Activated gamma-delta T cell (primary cell): ENCODE measurements at regions not wholly inside any gene's neighbourhood (a gene's known extent, or its start where the extent isn't known, plus 50 kb on each side); places are given as distances from the start of the nearest gene placed in this dataset.

Experiments used
- DNase-seq: peaks from one replicate; lab custom pipeline; 2025; lab: John Stamatoyannopoulos, UW

DNA sequence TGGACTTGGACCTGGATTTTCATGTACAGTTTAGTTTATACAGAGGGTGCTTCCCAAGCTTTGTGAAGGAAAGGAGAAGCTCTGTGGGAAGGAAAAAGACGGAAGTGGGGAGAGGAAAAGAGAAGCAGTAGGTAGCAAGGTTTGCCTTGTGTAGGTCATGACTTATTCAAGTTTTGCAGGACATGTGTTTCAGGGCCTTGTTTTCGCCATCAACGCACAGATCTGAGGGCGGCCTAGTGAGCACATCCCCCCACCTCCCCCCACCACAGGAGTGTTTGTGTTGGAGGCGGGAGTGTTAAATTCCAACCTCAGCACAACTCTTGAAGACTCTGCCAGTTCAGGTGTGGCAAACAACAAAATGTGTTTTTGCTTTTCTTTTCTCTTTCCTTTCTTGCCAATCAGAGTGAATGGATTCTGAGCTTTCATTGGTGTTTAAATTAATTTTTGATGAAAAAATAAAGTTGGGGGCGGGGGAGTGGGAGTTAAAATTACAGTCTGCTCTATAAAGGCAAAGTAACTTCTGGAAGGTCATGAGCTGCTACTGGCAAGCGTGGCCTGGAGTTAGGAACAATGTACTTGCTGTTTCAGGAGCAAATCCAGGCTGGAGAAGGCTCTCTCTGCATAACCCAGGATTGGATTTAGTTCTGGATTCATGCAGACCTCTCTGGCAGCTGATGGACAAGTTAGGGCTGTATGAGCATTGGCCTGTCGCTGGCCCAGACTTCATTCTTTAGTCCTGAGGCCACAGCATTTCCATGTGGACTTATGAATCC lies 338.5 kb downstream of the CD83 start:
- no peak for DNase-seq

DNA sequence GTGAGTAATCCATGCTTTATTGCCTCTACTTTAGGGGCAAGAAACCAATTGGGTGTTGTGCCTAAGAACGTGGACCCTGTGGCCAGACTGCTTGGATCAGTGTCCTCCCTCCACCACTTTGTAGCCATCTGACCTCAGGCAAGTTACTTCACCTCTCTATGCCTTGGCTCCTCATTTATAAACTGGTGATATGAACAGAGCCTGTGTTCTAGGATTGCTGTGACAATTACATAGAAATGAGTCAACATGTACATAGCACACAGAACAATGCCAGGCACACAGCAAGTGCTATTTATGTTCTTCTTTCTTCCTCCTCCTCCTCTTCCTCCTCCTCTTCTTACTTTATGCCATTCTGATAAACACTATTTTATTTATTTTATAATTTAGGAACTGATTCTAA lies 339.4 kb downstream of the CD83 start:
- no peak for DNase-seq

DNA sequence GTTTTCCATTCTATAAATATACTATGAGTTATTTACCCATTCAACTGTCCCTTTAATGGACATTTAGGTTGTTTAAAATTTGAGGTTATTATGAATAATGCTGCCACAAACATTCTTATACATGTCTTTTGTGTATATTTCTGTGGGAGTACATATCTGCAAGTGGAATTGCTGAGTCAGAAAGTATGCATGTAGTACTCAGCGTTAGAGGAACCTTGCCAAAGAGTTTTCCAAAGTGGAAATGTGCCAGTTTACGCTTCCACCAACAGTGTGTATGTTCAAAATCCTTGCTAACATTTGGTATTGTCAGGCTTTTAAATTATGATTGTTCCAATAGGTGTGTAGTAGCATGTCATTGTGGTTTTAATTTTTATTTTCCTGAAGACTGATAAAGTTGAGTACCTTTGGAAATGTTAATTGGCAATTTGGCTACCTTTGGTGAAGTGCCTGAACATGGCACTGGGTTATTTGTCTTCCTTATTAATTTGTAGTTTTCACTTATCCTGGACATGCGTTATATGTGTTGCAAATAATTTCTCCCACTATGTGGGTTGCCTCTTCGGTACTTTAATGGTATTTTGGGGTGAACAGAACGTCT lies 341.2 kb downstream of the CD83 start:
- DNase-seq, result no peak

DNA sequence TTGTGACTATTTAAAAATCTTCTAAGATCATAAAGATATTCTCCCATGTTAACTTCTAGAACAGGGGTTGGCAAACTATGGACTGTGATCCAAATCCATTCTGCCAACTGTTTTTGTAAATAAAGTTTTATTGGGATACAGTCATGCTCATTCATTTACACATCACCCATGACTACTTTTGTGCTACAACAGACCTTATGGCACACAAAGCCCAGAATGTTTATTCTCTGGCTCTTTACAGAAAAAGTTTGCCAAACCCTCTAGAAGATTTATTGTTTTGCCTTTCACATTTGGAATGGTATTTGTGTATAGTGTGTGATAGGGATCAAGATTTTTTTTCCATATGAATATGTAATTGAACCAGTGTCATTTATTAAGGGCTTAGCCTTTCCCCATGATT lies 341.7 kb downstream of the CD83 start:
- DNase-seq, result no peak

DNA sequence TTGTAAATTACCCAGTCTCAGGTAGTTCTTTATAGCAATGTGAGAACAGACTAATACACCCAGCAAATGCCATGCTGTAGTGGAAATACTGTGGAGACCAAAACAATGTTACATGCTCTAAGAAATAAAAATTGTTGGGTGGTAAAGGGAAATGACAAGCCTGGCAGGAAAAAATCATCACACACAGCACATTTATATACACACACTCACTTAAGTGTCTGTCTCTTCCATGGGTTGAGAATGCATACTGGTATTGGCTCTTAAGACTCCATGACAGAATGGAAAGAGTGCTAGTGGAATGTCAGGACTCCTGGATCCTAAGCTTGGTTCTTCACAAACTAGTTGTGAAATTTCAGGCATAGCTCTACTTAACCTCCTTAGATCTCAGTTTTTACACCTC lies 343.0 kb downstream of the CD83 start:
- DNase-seq, result no peak

DNA sequence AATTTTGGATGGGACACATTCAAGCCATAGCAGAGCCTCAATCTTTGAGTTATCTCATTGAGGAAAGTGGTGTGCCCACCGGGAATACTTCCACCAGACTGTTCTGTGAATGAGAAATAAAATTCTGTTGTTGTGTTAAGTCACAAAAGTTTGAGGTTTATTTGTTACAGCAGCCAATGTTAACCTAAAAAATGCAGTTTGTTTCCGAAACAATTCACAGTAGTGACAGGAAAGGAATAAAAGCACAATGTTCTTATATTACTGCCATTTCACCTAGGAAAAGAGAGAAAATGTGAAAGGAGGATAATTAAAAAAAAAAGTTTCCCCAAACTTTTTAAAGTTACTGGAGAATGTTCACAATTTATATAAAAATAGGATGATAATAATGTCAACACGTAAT lies 344.6 kb downstream of the CD83 start:
- DNase-seq, result no peak

DNA sequence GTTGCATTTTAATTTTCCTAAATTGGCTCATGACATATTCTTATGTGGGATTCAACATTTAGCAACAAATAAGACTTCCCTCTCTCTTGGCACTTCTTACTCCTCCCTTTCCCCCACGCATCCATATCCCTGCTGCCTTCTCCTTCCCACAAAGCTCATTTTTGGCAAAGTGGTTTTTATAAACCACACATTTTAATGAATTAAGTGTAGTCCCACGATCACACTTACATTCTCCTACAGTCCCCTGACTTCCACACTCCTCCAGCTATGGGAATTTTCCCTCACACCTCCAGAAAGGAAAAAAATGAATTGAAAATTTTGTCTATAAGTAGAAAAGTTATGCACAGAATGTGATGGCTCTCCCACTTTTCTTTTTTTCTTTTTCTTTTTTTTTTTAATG lies 345.0 kb downstream of the CD83 start:
- no peak for DNase-seq

DNA sequence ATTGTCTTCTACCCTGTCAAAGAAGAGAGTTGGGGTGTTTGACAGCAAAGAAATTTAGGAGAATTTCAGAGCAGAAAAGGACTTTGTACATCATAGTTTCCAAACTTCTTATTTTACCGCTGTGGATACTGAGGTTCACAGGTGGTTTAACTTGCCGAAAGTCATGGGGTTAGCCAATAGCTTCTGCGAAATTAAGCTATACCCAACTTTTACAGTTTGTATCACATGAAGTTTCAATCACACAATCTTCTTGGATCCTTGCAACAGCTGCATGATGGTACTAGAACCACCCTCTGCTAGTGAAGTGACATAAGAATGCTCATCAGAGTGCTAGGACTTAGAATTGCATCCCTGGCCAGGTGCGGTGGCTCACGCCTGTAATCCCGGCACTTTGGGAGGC lies 345.5 kb downstream of the CD83 start:
- no peak for DNase-seq

DNA sequence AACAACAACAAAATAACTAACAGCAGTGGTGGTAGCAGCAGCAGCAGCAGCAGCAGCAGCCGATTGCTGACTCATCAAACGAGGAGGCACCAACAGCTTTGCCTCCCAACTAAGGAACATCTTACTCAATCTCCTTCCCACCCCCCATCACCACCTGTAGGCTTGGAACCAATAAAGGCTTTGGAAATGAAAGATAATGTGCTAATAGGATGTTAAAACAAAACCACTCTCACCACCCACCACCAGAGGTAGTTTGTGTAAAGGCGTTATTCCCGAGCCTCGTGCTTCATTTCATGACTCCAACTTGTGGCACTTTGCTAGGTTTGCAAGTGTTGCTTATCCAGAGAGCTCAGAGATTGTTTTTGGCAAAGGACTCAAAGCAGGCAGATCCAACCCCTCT lies 346.5 kb downstream of the CD83 start:
- no peak for DNase-seq

DNA sequence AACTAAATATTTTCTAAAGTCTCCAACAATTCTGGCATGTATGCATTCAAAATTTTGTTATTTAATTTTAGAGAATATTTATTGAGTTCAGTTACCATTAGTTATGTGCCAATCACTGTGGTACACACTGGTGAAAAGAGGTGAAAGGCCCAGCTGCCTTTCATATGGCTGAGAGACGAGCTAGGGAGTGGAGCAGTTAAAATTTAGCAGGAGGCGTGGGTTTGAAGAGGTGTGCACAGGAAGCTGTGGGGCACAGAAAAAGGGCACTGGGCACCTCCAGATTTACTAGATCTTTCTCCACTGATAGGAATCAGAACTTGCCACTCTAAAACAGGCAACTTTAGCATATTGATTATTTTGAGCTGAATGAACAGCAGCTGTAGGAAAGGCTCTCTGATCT lies 347.1 kb downstream of the CD83 start:
- DNase-seq, result no peak

DNA sequence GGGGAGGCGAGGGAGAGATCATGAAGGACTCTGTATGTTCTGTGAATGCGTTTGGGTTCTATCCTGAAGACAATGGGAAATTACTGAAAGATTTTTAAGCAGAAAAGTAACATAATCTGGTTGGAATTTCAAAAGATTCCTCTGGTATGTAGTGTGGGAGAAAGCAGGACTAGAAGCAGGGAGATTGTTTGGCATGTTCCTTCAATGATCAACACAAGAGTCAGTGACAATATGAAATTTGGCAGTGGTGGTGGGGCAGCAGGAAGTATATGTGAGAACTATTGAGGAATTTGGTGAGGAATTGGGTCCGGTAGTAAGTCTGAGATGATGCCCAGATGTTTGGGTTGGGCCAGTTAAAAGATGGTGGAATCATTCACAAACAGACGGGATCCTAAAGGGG lies 348.7 kb downstream of the CD83 start:
- no peak for DNase-seq

DNA sequence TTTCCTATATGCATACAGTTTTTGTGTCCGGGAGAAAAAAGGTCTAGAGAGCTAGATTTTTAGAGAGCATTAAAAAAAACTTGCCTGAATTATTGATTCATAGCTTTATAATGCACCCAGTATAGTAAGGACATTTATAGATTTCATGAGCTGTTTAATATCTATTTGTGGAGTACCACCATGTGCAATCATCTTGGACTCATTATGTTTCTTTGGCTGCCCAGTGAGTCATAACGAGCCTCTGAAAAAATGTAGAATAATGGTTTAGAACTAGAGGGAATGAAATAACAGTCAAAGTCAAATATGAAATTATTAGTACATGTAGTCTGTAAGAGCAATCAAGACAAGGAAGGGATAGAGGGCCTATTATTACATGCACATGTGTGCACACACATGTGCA lies 350.0 kb downstream of the CD83 start:
- no peak for DNase-seq

DNA sequence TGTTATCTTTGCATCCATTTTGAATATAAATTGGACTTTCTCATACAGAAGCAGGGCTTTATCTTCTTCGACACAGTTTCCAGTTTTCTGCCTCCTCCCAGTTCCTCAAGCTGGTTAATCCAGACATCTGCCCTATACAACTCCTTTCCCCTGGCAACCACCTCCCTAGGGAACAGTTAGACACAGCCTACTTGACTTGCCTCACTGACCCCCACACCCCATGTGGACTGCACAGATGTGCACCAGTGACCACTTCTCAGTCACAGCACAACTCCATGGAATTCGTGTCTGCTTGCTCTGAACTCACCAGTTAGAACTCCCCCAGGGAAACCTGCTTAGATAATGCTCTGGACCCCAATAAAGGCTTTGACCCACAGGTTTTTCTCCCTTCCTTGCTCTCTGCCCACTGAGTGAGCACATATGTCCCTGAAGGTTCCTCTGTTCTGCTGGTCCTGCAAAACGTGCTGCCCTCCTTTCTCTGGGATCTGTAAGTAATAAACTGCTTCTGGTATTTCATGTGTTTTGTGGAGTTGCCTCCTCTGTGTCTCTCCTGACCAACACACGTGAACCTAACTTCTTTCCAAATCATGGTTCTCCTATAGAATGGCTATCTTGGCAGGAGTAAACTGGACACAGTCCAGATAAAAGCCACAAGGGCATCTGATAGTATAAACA lies 351.2 kb downstream of the CD83 start:
- no peak for DNase-seq

DNA sequence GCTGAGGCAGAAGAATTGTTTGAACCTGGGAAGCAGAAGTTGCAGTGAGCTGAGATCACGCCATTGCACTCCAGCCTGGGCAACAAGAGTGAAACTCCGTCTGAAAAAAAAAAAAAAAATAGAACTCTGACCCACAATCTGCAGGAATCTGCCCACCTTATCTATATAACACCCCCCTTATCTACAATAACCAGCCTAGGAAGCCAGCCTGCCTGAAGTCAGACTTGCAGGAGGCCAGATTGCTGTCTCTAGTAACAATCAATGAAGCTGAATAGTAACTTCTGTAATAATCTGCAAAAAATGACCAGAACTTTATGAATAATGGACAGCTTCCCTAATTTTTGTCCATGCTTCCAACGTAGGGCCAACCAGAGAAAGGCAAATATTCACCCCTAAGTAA lies 352.5 kb downstream of the CD83 start:
- no peak for DNase-seq

DNA sequence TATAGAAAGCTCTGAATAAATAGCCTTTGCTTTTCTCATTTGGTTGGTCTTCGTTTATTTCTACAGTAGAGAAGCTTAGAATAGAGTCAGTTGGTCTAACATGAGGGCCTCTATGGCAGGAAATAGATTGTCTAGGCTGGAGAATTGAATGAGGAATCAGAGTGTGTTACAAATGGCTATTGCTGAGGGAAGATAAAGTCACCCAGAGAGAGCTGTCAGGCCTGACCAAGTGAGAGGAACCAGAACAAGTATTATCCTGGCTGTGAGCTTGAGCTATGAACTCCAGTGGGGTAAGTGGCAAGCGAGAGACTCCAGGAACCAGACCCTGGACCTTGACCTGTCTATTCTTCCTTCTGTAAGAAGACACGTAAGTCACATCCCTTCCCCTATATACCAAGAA lies 353.1 kb downstream of the CD83 start:
- DNase-seq, result no peak

DNA sequence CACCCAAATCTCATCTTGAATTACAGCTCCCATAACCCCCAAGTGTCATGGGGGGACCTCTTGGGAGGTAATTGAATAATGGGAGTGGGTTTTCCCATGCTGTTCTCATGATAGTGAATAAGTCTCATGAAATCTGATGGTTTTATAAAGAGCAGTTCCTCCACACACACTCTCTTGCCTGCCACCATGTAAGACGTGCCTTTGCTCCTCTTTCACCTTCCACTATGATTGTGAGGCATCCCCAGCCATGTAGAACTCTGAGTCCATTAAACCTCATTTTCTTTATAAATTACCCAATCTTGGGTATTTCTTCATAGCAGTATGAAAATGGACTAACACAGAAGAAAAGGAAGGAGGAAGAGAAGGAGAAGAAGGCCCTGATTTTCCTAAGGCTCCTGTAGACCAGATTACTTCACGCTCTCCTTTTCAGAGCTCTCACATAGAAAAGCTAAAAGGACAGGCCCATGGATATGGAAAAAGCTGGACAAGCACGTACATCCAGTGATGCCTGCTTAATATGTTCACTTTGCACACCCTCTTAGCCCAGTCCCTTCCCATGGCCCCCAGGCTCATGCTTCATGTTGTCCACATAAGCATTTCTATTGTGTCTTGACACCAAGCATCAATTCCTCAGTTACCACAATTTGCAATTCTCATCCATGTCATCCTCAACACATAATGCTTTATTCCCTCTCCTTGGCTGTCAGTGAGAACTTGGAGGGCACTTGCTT lies 354.8 kb downstream of the CD83 start:
- DNase-seq, result no peak

DNA sequence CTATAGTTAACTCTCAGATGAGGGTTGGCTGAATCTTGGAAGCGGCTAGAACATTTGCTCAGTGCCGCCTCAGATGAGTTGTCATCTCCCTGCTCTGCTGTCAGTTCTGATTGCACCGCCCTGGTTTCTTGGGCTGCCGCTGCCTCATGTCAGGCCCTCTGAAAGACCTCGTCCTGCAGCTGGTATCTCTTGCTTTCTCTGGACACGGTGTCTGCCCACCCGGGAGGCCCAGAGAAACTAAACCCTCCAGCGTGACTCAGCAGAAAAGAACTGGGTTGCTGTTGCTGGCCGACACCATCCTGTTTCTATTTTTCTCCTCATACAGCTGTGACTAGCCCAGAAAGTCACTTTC lies 355.4 kb downstream of the CD83 start:
- DNase-seq, result no peak

DNA sequence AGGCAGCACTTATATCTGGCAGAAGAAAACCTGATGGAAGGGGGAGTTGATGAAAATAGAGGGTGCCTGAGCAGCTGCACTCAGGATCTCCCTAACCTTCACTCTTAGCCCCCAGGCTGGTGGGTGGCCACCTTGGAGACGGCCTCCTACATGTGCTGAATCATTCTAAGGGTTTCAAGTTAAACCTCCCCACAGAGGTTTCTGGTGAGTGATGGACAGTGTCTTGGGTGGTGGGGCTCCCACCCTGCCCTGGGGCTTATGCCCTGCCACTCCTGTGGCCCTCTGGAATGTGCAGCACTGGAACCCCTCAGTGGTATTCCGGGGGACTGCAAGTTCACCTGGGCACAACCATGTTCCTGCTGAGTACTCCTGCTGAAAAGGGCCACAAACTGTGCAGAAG lies 357.2 kb downstream of the CD83 start:
- no peak for DNase-seq

DNA sequence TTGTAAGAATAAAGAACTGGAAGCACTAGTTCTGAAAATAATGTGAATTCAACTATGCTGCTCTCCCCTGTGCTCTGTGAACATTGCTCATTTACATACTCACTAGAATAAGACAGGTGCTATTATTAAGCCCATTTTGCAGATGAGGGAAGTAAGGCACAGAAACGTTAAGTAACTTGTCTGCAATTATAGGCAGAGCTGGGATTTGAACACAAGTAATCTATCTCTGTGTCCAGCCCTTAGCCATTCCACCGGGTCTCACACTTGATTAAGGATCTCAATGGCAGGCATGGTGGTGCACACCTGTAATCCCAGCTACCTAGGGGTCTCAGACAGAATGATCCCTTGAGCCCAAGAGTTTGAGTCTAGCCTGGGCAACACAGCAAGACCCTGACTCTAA lies 357.7 kb downstream of the CD83 start:
- DNase-seq, result no peak

DNA sequence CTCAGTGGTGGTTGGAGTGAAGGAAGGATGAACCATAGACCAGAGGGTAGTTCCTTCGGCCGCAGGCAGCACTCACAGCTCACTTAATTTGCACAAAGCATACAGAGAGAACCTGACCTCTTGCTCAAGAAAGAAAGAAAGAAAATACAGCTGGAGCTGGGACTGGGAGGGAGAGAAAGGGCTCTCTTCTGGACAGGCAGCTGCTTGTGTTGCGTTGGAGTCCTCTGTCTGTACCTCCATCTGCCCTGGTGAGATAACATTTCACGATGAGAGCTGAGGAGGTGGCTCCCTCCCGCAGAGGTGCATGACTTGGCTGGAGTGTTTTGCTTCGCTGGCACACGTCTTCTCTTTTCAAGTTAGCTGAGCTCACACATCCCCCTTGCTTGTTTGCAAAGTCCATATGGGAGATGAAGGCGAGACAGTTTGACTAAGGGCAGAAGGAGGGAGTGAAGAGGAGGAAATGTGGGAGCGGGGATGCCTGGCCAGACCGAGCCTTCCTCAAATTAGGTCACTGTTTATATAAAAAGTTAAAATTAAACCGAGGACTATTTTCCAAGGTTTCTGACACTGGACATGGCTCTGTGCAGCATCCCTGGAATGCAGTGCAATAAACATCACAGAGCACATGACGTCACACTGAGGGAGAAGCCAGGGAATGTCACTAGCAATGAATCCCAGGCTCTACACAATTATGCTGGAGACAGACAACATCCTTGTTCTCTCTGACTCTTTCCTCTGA lies 359.4 kb downstream of the CD83 start:
- no peak for DNase-seq

DNA sequence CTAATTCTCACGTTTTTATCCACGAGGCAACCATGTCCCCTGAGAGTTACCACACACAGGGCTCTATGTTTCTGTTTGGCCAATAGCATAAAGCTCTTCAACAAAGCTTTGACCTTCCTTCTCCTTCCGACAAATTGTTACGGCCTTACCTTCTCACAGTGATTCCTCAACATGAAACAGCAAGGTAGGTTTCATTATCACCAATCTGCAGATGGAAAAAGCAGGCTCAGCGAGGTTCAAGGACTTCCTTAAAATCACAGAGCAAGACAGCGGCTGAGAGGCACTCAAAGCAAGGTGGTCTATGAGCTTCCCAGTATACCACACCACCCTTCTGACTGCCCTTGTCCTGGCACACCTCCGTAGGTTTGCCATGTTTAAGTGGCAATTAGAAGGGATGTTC lies 360.0 kb downstream of the CD83 start:
- DNase-seq, result no peak
